GM23338 (cell line): ENCODE measurements at regions not wholly inside any gene's neighbourhood (a gene's known extent, or its start where the extent isn't known, plus 50 kb on each side); places are given as distances from the start of the nearest gene placed in this dataset.

Experiments
- CTCF ChIP-seq, 2 experiments: fragments of 200-600 bp in 1 of 2; sonication (generic) in 1 of 2; conservative IDR thresholded peaks; 2 replicates each; pipeline versions ENCODE4 v1.5.1 to v1.6.1; 2016 to 2017; ENCODE audit warnings: antibody characterized with exemption in 2 of 2, low read depth in 2 of 2, mild to moderate bottlenecking in 2 of 2, moderate library complexity in 1 of 2
- ETS1 ChIP-seq: IDR thresholded peaks from 2 replicates; pipeline ENCODE4 v1.6.1; 2016; ENCODE audit warnings: antibody characterized with exemption
- EZH2 ChIP-seq: fragments of 200-600 bp; sonication (generic); IDR thresholded peaks from one replicate; pipeline ENCODE4 v1.8.0; 2017; ENCODE audit warnings: antibody characterized with exemption, mild to moderate bottlenecking, low read depth; ENCODE audit not compliant: unreplicated experiment
- EZH2phosphoT487 ChIP-seq: fragments of 200-600 bp; sonication (generic); IDR thresholded peaks from one replicate; pipeline ENCODE4 v1.8.1; 2018; ENCODE audit warnings: antibody characterized with exemption; ENCODE audit not compliant: unreplicated experiment
- POLR2AphosphoS5 ChIP-seq: IDR thresholded peaks from 2 replicates; pipeline ENCODE4 v1.6.1; 2016; ENCODE audit warnings: antibody characterized with exemption, low read depth
- REST ChIP-seq: IDR thresholded peaks from one replicate; pipeline ENCODE4 v1.6.1; 2018; ENCODE audit warnings: antibody characterized with exemption; ENCODE audit not compliant: unreplicated experiment
- ZNF114 ChIP-seq: fragments of 250-450 bp; sonication (Bioruptor Pico); IDR thresholded peaks from 2 replicates; pipeline ENCODE4 v1.5.0; 2020; ENCODE audit warnings: mild to moderate bottlenecking, moderate library complexity

DNA sequence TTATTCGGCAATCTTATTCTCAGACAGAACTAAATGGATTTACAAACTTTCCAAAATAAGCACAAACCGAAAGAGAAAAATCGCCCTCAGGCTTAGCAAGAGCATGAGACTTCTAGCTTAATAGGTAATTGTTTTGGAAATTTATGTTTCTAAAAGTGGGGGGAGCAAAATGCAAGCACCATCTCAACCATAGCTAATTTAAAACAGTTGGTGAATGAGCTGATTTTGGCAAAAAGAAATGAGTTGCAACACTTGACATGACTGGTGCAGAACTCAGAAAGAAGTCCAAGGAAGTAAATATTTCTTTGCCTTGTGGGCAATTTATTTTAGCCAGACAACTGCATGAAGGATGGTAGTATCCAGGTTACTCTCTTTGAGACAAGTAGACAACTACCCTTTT lies 71.5 kb upstream of the PTGFR start:
- TF ChIP-seq CTCF (conservative IDR thresholded peaks at IDR 0.05; ENCODE audit: low read depth in 2 of 2), result no peak
- no peak for TF ChIP-seq ZNF114 (CRISPR knock-in tag)
- no peak for TF ChIP-seq POLR2AphosphoS5
- no peak for TF ChIP-seq EZH2phosphoT487
- TF ChIP-seq EZH2, result no peak
- no peak for TF ChIP-seq REST
- no peak for TF ChIP-seq ETS1
